IMR-90 (cell line): ENCODE measurements at regions not wholly inside any gene's neighbourhood (a gene's known extent, or its start where the extent isn't known, plus 50 kb on each side); places are given as distances from the start of the nearest gene placed in this dataset.

Experiments used
- POLR2A ChIP-seq: IDR thresholded peaks from 2 replicates; pipeline ENCODE4 v1.6.1; 2012; ENCODE audit warnings: mild to moderate bottlenecking, low read depth, low read length
- RAD21 ChIP-seq: IDR thresholded peaks from 2 replicates; pipeline ENCODE4 v1.6.1; 2012; ENCODE audit warnings: low read length, improper control_type of control experiment
- RFX5 ChIP-seq: IDR thresholded peaks from 2 replicates; pipeline ENCODE4 v1.8.0; 2012; ENCODE audit warnings: low read depth, mild to moderate bottlenecking, low read length, moderate library complexity
- TF ChIP-seq, protein P1 (sequence below): conservative IDR thresholded peaks from 2 replicates; pipeline ENCODE4 v1.5.1; 2012; ENCODE audit warnings: mild to moderate bottlenecking, low read depth, low read length, improper control_type of control experiment

DNA sequence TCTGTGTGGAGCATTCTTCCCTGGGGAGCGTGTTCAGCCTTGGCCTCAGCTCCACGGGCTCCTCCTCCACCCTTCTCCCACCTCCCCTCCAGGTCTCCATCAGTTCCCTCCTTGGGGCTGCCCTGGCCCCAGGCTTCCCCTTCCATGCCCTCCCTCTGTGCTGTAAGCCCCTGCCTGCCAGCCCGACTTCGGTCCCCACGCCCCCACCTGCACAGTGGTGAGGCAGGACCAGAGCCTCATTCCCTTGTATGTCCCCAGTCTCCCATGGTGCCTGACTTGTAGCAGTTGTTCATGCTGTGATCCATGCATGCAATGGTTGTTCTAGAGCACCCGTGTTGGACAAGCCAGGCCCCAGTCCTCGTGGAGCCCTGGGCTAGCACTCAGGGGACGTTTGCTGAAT, 199.4 kb downstream of the RBFOX3 start:
- TF ChIP-seq RAD21, result no peak
- TF ChIP-seq, protein P1, sequence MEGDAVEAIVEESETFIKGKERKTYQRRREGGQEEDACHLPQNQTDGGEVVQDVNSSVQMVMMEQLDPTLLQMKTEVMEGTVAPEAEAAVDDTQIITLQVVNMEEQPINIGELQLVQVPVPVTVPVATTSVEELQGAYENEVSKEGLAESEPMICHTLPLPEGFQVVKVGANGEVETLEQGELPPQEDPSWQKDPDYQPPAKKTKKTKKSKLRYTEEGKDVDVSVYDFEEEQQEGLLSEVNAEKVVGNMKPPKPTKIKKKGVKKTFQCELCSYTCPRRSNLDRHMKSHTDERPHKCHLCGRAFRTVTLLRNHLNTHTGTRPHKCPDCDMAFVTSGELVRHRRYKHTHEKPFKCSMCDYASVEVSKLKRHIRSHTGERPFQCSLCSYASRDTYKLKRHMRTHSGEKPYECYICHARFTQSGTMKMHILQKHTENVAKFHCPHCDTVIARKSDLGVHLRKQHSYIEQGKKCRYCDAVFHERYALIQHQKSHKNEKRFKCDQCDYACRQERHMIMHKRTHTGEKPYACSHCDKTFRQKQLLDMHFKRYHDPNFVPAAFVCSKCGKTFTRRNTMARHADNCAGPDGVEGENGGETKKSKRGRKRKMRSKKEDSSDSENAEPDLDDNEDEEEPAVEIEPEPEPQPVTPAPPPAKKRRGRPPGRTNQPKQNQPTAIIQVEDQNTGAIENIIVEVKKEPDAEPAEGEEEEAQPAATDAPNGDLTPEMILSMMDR, result no peak
- TF ChIP-seq POLR2A, result no peak
- TF ChIP-seq RFX5, result no peak
